ENCODE measurements at regions not wholly inside any gene's neighbourhood (a gene's known extent, or its start where the extent isn't known, plus 50 kb on each side); places are given as distances from the start of the nearest gene placed in this dataset.

DNA sequence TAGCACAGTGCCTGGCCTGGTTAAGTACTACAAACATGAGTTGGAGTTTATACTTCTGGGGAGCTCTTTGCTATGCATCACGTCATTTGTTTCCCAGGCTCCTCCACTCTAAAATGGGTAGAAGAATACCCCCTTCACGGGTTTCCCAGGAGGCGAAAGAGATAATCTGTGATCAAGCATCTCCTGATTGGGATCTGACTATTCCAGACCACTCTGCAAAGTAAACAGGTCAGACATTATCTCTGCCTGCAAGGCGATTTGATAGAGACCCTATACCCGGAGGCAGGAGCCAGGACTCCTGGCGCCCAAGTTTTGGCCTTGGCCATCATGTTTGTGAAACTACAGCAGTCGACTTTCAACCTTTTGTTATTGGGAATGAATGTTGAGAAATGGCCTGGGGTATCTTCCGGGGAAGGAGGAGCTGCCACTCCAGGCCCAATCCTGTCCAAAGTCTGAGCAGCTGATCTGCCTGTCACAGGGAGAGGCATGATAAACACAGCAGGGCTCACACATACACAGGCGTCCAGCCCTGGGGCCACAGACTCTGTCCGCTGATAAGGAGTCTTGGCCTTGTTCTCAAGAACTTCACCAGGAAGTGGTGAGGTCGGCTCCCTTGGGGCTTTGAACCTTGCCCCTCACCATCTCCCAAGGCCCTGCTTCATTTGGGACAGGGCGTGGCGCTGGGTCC, 199.9 kb downstream of the MAF start (continued):
- TF ChIP-seq MITF (IDR thresholded peaks at IDR 0.05) (peak; percentile 47; the same call in 1 of the 2 replicates), ZBED1 (IDR thresholded peaks at IDR 0.05) (no peak), FOXK1 (CRISPR knock-in tag; IDR thresholded peaks at IDR 0.05; ENCODE audit: borderline replicate concordance) (no peak), PHB (CRISPR knock-in tag; IDR thresholded peaks at IDR 0.05) (no peak), TEAD4 (IDR thresholded peaks at IDR 0.05; ENCODE audit: low read length) (peak; percentile 96), TEAD4 (CRISPR knock-in tag; IDR thresholded peaks at IDR 0.05; ENCODE audit: borderline replicate concordance) (no peak)

GRCh38 chr16:79395591-79395990, 204.9 kb downstream of the MAF start:
- H3K9me3 ChIP-seq (replicated peaks; ENCODE audit: control insufficient read depth, insufficient read depth, low read depth, low read length) = no peaks in the 10 kb centered on the region
- no peak for FAIRE-seq
- no peak overlapping the region for H3K9ac ChIP-seq (ENCODE audit: insufficient read depth in 1 of 2, low read depth in 2 of 2, low read length in 2 of 2)
- H3K4me2 ChIP-seq (ENCODE audit: insufficient read depth, low read length) = no peak overlapping the region
- CTCF ChIA-PET (ENCODE audit: low intra/inter-chr PET ratio) = interaction anchor here (0.7 kb wide), 1 partner anchor 1554 kb away, joined by 3 read pairs; no protein-coding TSS in a partner anchor
- H3K4me3 ChIP-seq = no peak overlapping the region
- no peaks in the 10 kb centered on the region for H4K20me1 ChIP-seq (replicated peaks; ENCODE audit: control insufficient read depth, insufficient read depth, low read length)
- H2AFZ ChIP-seq (ENCODE audit: low read depth, low read length) = no peak overlapping the region
- peaks cover 5 to 6% of the 10 kb centered on the region in 2 experiments; a peak in 3 of 5 replicates for H3K4me1 ChIP-seq (replicated peaks in 1 of 2; ENCODE audit: control insufficient read depth in 2 of 2, insufficient read depth in 2 of 2, low read length in 2 of 2)
- 8% methylated on average over 5 of the region's 5 CpGs for WGBS (ENCODE audit: insufficient coverage, low coverage, missing lambda C conversion rate)
- no peak for DNase-seq (ENCODE audit: extremely low read depth in 1 of 4, low spot score in 3 of 4)
- ATAC-seq = no peak
- TF ChIP-seq, protein P1, sequence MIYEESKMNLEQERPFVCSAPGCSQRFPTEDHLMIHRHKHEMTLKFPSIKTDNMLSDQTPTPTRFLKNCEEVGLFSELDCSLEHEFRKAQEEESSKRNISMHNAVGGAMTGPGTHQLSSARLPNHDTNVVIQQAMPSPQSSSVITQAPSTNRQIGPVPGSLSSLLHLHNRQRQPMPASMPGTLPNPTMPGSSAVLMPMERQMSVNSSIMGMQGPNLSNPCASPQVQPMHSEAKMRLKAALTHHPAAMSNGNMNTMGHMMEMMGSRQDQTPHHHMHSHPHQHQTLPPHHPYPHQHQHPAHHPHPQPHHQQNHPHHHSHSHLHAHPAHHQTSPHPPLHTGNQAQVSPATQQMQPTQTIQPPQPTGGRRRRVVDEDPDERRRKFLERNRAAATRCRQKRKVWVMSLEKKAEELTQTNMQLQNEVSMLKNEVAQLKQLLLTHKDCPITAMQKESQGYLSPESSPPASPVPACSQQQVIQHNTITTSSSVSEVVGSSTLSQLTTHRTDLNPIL (CRISPR knock-in tag; IDR thresholded peaks at IDR 0.05) = no peak
- no peak for TF ChIP-seq ZNF184 (CRISPR knock-in tag; IDR thresholded peaks at IDR 0.05)
- TF ChIP-seq PHF8 (IDR thresholded peaks at IDR 0.05; ENCODE audit: borderline replicate concordance, low read length) = no peak
- no peak for TF ChIP-seq STAG1 (CRISPR knock-in tag; IDR thresholded peaks at IDR 0.05; ENCODE audit: borderline replicate concordance)
- no peak for TF ChIP-seq ZNF766 (CRISPR knock-in tag; conservative IDR thresholded peaks at IDR 0.05)
- no peak for TF ChIP-seq ZBTB17 (CRISPR knock-in tag; IDR thresholded peaks at IDR 0.05)
- TF ChIP-seq CBFB (CRISPR knock-in tag; IDR thresholded peaks at IDR 0.05) = no peak
- no peak for TF ChIP-seq RFX7 (CRISPR knock-in tag; IDR thresholded peaks at IDR 0.05)
- TF ChIP-seq ZBED1 (IDR thresholded peaks at IDR 0.05) = no peak
- H3K27me3 ChIP-seq (ENCODE audit: control insufficient read depth in 2 of 2, insufficient read depth in 2 of 2, low read length in 2 of 2) = peaks cover 6 to 18% of the 10 kb centered on the region in 2 experiments; a peak in 4 of 5 replicates
- no TSS peak for BruUV-seq (replicated peaks)
- in situ Hi-C loops (cut with MboI) = no loop called here
- no peak overlapping the region for H3K27ac ChIP-seq (ENCODE audit: extremely low read depth, low read depth, low read length)
- intact Hi-C loops (cut with micrococcal nuclease) = no loop called here
- POLR2A ChIA-PET = interaction anchor here (0.6 kb wide), 2 partner anchors 105 to 827 kb away, joined by 3 read pairs; no protein-coding TSS in a partner anchor
- no peaks in the 10 kb centered on the region for H3K9me1 ChIP-seq (ENCODE audit: control insufficient read depth, insufficient read depth, low read length)
- no peaks in the 10 kb centered on the region for H3K36me3 ChIP-seq (ENCODE audit: control insufficient read depth, insufficient read depth, low read length)
- H3K79me2 ChIP-seq (ENCODE audit: control insufficient read depth, insufficient read depth, low read length) = no peaks in the 10 kb centered on the region
